ENCODE measurements at regions not wholly inside any gene's neighbourhood (a gene's known extent, or its start where the extent isn't known, plus 50 kb on each side); places are given as distances from the start of the nearest gene placed in this dataset.

DNA sequence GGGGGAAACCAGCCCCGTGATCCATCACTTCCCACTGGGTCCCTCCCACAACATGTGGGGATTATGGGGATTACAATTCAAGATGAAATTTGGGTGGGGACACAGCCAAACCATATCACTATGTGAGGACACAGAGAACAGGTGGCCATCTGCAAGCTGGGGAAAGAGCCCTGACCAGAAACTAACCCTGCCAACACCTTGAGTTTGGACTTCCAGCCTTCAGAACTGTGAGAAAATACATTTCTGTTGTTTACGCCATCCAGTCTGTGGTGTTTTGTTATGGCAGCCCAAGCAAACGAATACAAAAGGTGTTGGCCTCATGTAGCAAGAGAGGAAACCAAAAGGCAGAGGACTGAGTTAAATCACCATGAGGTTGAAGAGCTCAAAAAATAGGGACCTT is 169.9 kb upstream of the TENM3 start:
- TF ChIP-seq POLR2A (IDR thresholded peaks at IDR 0.05), result no peak
- TF ChIP-seq, protein P1, sequence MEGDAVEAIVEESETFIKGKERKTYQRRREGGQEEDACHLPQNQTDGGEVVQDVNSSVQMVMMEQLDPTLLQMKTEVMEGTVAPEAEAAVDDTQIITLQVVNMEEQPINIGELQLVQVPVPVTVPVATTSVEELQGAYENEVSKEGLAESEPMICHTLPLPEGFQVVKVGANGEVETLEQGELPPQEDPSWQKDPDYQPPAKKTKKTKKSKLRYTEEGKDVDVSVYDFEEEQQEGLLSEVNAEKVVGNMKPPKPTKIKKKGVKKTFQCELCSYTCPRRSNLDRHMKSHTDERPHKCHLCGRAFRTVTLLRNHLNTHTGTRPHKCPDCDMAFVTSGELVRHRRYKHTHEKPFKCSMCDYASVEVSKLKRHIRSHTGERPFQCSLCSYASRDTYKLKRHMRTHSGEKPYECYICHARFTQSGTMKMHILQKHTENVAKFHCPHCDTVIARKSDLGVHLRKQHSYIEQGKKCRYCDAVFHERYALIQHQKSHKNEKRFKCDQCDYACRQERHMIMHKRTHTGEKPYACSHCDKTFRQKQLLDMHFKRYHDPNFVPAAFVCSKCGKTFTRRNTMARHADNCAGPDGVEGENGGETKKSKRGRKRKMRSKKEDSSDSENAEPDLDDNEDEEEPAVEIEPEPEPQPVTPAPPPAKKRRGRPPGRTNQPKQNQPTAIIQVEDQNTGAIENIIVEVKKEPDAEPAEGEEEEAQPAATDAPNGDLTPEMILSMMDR (IDR thresholded peaks at IDR 0.05), result no peak
- H3K4me3 ChIP-seq, result no peak overlapping the region
- H3K4me1 ChIP-seq, result no peaks in the 10 kb centered on the region
- intact Hi-C loops (cut with DNase I), result no loop called here
- no peak overlapping the region for H3K27ac ChIP-seq
- WGBS, 2 donors, result 61 to 84% methylated on average over 3 of the region's 3 CpGs
- H3K27me3 ChIP-seq, result no peaks in the 10 kb centered on the region
- no peaks in the 10 kb centered on the region for H3K9me3 ChIP-seq
- H3K36me3 ChIP-seq (replicated peaks in 1 of 2; ENCODE audit: insufficient read depth in 1 of 2, low read depth in 2 of 2), result no peaks in the 10 kb centered on the region
- no peak for DNase-seq
- no peak for ATAC-seq

DNA sequence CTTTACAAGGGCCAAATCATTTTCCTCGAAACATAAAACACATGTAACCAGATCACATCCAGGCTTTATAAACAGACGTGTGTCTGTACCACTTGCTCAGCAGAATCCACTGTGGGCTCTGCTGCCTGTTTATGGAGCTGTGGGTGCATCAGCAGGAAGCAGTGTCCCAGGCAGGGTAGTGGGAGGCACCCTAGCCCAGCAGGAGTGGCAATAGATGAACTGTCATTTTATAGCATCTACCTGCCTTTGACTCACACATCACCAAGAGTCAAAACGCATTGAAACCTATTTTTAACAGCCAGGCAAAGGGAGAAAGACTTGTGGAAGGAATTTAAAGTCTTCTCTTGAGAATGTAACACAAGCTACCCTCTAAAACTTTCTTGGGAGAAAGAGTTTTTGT is 169.1 kb upstream of the TENM3 start:
- 56 to 63% methylated on average over 3 of the region's 3 CpGs for WGBS, 2 donors
- Histone ChIP-seq H3K4me1 (no peaks in the 10 kb centered on the region), H3K27me3 (no peaks in the 10 kb centered on the region), H3K9me3 (no peaks in the 10 kb centered on the region), H3K36me3 (replicated peaks in 1 of 2; ENCODE audit: insufficient read depth in 1 of 2, low read depth in 2 of 2) (no peaks in the 10 kb centered on the region), H3K4me3 (no peak overlapping the region), H3K27ac (no peak overlapping the region)
- DNase-seq, result no peak
- no peak for ATAC-seq
- TF ChIP-seq, protein P1 (IDR thresholded peaks at IDR 0.05), result no peak
- TF ChIP-seq POLR2A (IDR thresholded peaks at IDR 0.05), result no peak
- intact Hi-C loops (cut with DNase I), result no loop called here

DNA sequence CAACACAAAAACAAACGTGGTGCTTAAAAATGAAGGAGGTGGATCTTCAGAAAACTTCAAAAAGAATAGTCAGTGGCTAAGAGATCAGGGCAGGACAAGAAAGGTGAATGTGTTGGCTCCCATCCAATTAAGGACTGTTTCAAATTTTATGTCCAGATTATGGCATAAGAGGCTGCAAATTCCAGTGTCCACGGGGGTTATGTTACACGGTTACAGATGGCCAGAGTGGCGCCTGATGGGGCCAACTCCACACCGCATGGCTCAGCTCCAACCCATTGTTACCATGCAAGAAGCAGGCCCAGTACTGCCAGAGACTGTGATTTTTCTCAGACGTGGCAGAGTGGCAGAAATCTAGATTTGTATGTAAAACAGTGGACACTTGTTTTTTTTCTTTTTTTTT is 168.4 kb upstream of the TENM3 start:
- Histone ChIP-seq H3K36me3 (replicated peaks in 1 of 2; ENCODE audit: insufficient read depth in 1 of 2, low read depth in 2 of 2) (no peaks in the 10 kb centered on the region), H3K27me3 (no peaks in the 10 kb centered on the region), H3K9me3 (no peaks in the 10 kb centered on the region), H3K4me1 (no peaks in the 10 kb centered on the region), H3K27ac (no peak overlapping the region), H3K4me3 (no peak overlapping the region)
- DNase-seq (no peak), ATAC-seq (no peak)
- no peak for TF ChIP-seq POLR2A (IDR thresholded peaks at IDR 0.05)
- TF ChIP-seq, protein P1 (IDR thresholded peaks at IDR 0.05), result no peak
- intact Hi-C loops (cut with DNase I), result no loop called here
- WGBS, 2 donors, result 56% methylated on average over 6 of the region's 6 CpGs

DNA sequence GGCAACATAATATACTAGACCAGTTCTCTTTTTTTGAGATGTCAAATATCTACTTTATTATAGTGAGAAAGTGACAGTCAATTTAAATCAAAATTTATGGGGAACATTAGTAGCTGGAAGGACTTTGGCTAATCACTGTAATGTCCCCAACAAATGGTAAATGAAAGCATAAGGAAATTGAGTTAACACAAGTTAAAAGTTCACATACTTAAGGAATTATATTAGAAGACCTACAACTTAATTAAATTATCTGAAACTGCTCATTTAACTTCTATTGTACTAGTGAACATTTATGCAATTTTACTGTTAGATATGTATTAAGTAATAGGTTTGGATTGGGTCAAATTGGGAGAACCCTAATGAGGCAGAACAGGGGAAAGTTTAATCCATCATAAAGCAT is 160.3 kb upstream of the TENM3 start:
- H3K4me1 ChIP-seq, result no peaks in the 10 kb centered on the region
- no peaks in the 10 kb centered on the region for H3K36me3 ChIP-seq (replicated peaks in 1 of 2; ENCODE audit: insufficient read depth in 1 of 2, low read depth in 2 of 2)
- H3K27ac ChIP-seq, result no peak overlapping the region
- H3K4me3 ChIP-seq, result no peak overlapping the region
- intact Hi-C loops (cut with DNase I), result no loop called here
- H3K9me3 ChIP-seq, result no peaks in the 10 kb centered on the region
- DNase-seq, result no peak
- H3K27me3 ChIP-seq, result no peaks in the 10 kb centered on the region
- TF ChIP-seq, protein P1 (IDR thresholded peaks at IDR 0.05), result no peak
- no peak for TF ChIP-seq POLR2A (IDR thresholded peaks at IDR 0.05)
- no peak for ATAC-seq

DNA sequence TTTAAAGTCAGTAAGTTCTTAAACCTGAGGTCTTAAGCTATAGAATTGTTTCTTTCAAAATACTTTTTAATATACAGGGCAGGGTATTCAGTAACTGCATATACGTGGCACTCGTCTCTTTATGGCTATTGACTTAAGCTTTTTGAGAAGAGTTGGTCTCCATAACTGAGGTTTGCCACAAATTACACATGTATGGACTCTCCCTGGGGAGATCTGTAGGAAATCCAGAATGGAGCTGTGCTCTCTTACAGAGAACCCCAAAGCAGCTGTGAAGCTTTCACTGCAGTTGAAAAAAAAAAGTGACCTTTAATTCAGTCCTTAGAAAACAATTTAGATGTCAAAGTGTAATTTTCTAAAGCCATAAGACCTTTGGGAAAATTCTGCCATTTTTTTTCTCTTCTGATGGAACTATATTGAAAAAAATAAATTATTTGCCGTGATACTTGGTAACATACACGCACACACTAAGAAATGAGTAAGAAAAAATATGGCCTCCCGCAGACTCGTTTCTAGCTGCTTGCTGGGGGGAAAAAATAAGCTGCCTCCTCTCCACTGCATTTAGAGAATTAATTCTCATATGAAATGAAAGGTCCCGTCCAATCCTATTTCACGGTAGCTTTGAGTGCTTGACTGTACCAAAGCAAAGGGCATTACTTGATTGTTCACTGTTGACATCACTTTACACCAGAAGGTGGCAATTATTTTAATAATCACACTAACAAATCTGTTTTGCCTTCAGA is 159.4 kb upstream of the TENM3 start:
- Histone ChIP-seq H3K9me3 (no peaks in the 10 kb centered on the region), H3K4me3 (no peak overlapping the region), H3K27me3 (no peaks in the 10 kb centered on the region), H3K4me1 (no peaks in the 10 kb centered on the region), H3K27ac (no peak overlapping the region), H3K36me3 (replicated peaks in 1 of 2; ENCODE audit: insufficient read depth in 1 of 2, low read depth in 2 of 2) (no peaks in the 10 kb centered on the region)
- ATAC-seq, result no peak
- TF ChIP-seq, protein P1 (IDR thresholded peaks at IDR 0.05), result no peak
- TF ChIP-seq POLR2A (IDR thresholded peaks at IDR 0.05), result no peak
- no peak for DNase-seq
- WGBS, 2 donors, result 76 to 82% methylated on average over 8 of the region's 8 CpGs
- intact Hi-C loops (cut with DNase I), result no loop called here
